ENCODE measurements at regions not wholly inside any gene's neighbourhood (a gene's known extent, or its start where the extent isn't known, plus 50 kb on each side); places are given as distances from the start of the nearest gene placed in this dataset.

DNA sequence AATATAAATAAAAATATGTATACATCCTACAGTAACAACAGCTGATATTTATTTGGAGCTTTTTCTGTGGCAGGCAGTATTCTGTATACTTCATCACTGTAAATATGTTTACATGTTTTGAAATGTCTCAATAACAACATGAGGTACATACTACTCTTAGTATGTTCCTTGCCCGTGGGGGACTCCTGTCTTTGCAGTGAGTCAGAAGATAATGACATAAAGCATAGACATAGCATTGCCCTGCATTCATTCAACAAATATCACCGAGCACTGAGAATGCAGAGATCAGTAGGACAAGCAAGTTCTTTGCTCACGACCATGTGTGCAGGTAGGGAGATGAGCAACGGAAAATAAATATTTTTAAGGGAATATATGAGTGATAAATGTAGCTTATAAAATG, 246.5 kb downstream of the LTN1 start (continued):
- TF ChIP-seq, protein P1, sequence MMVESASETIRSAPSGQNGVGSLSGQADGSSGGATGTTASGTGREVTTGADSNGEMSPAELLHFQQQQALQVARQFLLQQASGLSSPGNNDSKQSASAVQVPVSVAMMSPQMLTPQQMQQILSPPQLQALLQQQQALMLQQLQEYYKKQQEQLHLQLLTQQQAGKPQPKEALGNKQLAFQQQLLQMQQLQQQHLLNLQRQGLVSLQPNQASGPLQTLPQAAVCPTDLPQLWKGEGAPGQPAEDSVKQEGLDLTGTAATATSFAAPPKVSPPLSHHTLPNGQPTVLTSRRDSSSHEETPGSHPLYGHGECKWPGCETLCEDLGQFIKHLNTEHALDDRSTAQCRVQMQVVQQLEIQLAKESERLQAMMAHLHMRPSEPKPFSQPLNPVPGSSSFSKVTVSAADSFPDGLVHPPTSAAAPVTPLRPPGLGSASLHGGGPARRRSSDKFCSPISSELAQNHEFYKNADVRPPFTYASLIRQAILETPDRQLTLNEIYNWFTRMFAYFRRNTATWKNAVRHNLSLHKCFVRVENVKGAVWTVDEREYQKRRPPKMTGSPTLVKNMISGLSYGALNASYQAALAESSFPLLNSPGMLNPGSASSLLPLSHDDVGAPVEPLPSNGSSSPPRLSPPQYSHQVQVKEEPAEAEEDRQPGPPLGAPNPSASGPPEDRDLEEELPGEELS (CRISPR knock-in tag; IDR thresholded peaks at IDR 0.05): no peak
- TF ChIP-seq, protein P2, sequence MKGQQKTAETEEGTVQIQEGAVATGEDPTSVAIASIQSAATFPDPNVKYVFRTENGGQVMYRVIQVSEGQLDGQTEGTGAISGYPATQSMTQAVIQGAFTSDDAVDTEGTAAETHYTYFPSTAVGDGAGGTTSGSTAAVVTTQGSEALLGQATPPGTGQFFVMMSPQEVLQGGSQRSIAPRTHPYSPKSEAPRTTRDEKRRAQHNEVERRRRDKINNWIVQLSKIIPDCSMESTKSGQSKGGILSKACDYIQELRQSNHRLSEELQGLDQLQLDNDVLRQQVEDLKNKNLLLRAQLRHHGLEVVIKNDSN (CRISPR knock-in tag; IDR thresholded peaks at IDR 0.05): no peak
- TF ChIP-seq, protein P3, sequence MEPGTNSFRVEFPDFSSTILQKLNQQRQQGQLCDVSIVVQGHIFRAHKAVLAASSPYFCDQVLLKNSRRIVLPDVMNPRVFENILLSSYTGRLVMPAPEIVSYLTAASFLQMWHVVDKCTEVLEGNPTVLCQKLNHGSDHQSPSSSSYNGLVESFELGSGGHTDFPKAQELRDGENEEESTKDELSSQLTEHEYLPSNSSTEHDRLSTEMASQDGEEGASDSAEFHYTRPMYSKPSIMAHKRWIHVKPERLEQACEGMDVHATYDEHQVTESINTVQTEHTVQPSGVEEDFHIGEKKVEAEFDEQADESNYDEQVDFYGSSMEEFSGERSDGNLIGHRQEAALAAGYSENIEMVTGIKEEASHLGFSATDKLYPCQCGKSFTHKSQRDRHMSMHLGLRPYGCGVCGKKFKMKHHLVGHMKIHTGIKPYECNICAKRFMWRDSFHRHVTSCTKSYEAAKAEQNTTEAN (CRISPR knock-in tag; IDR thresholded peaks at IDR 0.05): no peak
- TF ChIP-seq, protein P4, sequence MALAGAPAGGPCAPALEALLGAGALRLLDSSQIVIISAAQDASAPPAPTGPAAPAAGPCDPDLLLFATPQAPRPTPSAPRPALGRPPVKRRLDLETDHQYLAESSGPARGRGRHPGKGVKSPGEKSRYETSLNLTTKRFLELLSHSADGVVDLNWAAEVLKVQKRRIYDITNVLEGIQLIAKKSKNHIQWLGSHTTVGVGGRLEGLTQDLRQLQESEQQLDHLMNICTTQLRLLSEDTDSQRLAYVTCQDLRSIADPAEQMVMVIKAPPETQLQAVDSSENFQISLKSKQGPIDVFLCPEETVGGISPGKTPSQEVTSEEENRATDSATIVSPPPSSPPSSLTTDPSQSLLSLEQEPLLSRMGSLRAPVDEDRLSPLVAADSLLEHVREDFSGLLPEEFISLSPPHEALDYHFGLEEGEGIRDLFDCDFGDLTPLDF (CRISPR knock-in tag; IDR thresholded peaks at IDR 0.05): no peak

DNA sequence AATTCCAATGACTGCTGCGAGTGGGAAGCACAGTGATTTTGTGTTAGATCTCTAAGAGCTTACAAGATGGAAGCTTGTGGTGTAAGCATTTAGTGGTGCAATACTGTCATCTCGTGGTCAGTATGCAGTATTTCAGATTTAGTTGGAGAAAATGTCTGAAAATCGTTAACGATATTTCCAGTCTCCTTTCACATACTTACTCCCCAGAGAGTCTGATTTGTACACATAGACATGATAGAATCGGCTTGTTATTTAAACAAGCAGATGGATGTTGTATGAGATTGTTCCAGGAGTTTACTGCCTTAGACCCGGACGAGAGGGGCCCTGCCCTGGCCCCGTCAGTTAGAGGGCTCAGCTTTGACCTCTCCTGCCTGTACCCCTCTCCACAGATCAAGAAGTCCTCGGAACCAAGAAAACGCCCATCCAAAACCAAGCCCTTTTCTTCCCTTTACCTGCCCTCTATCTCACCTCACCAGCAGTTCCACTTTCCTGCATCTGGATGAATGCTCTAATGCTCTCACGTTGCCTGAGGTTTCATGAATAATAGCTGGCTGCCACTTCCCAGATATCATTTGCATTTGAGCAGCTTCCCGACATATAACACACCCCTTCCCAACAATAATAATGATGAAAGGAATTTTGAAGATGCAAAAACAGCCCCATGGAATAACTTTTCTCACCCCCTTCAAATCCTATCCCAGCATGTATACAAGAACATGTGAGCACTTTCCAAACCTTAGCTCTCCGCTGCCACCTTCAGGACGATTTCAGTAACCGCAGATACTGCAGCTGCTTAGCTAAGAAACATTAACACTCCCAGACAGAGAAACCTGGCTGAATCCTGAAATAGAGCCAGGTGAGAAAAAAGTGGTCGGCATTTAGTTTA, 247.3 kb downstream of the LTN1 start:
- peaks cover 3% of the 10 kb centered on the region; the same call in 1 of the 2 replicates for H3K36me3 Mint-ChIP-seq
- ATAC-seq: peak; percentile 91
- no peaks in the 10 kb centered on the region for H3K4me1 Mint-ChIP-seq
- TF ChIP-seq, protein P5, sequence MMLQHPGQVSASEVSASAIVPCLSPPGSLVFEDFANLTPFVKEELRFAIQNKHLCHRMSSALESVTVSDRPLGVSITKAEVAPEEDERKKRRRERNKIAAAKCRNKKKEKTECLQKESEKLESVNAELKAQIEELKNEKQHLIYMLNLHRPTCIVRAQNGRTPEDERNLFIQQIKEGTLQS (CRISPR knock-in tag; conservative IDR thresholded peaks at IDR 0.05): no peak
- TF ChIP-seq ZNF138 (CRISPR knock-in tag; conservative IDR thresholded peaks at IDR 0.05): no peak
- TF ChIP-seq, protein P6, sequence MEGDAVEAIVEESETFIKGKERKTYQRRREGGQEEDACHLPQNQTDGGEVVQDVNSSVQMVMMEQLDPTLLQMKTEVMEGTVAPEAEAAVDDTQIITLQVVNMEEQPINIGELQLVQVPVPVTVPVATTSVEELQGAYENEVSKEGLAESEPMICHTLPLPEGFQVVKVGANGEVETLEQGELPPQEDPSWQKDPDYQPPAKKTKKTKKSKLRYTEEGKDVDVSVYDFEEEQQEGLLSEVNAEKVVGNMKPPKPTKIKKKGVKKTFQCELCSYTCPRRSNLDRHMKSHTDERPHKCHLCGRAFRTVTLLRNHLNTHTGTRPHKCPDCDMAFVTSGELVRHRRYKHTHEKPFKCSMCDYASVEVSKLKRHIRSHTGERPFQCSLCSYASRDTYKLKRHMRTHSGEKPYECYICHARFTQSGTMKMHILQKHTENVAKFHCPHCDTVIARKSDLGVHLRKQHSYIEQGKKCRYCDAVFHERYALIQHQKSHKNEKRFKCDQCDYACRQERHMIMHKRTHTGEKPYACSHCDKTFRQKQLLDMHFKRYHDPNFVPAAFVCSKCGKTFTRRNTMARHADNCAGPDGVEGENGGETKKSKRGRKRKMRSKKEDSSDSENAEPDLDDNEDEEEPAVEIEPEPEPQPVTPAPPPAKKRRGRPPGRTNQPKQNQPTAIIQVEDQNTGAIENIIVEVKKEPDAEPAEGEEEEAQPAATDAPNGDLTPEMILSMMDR (IDR thresholded peaks at IDR 0.05): peak; percentile 64
- TF ChIP-seq, protein P7, sequence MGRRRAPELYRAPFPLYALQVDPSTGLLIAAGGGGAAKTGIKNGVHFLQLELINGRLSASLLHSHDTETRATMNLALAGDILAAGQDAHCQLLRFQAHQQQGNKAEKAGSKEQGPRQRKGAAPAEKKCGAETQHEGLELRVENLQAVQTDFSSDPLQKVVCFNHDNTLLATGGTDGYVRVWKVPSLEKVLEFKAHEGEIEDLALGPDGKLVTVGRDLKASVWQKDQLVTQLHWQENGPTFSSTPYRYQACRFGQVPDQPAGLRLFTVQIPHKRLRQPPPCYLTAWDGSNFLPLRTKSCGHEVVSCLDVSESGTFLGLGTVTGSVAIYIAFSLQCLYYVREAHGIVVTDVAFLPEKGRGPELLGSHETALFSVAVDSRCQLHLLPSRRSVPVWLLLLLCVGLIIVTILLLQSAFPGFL (CRISPR knock-in tag; IDR thresholded peaks at IDR 0.05; ENCODE audit: borderline replicate concordance): no peak
- TF ChIP-seq JAZF1 (CRISPR knock-in tag; IDR thresholded peaks at IDR 0.05): no peak
- no peak for TF ChIP-seq KAT7 (CRISPR knock-in tag; IDR thresholded peaks at IDR 0.05; ENCODE audit: borderline replicate concordance)
- 0 out of 2 replicates have a peak, but pooled peaks have one; percentile 21 for TF ChIP-seq FOXK1 (CRISPR knock-in tag; IDR thresholded peaks at IDR 0.05)
- TF ChIP-seq, protein P4 (CRISPR knock-in tag; IDR thresholded peaks at IDR 0.05): no peak
- TF ChIP-seq, protein P8, sequence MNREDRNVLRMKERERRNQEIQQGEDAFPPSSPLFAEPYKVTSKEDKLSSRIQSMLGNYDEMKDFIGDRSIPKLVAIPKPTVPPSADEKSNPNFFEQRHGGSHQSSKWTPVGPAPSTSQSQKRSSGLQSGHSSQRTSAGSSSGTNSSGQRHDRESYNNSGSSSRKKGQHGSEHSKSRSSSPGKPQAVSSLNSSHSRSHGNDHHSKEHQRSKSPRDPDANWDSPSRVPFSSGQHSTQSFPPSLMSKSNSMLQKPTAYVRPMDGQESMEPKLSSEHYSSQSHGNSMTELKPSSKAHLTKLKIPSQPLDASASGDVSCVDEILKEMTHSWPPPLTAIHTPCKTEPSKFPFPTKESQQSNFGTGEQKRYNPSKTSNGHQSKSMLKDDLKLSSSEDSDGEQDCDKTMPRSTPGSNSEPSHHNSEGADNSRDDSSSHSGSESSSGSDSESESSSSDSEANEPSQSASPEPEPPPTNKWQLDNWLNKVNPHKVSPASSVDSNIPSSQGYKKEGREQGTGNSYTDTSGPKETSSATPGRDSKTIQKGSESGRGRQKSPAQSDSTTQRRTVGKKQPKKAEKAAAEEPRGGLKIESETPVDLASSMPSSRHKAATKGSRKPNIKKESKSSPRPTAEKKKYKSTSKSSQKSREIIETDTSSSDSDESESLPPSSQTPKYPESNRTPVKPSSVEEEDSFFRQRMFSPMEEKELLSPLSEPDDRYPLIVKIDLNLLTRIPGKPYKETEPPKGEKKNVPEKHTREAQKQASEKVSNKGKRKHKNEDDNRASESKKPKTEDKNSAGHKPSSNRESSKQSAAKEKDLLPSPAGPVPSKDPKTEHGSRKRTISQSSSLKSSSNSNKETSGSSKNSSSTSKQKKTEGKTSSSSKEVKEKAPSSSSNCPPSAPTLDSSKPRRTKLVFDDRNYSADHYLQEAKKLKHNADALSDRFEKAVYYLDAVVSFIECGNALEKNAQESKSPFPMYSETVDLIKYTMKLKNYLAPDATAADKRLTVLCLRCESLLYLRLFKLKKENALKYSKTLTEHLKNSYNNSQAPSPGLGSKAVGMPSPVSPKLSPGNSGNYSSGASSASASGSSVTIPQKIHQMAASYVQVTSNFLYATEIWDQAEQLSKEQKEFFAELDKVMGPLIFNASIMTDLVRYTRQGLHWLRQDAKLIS (CRISPR knock-in tag; IDR thresholded peaks at IDR 0.05; ENCODE audit: borderline replicate concordance): no peak
- TF ChIP-seq, protein P9, sequence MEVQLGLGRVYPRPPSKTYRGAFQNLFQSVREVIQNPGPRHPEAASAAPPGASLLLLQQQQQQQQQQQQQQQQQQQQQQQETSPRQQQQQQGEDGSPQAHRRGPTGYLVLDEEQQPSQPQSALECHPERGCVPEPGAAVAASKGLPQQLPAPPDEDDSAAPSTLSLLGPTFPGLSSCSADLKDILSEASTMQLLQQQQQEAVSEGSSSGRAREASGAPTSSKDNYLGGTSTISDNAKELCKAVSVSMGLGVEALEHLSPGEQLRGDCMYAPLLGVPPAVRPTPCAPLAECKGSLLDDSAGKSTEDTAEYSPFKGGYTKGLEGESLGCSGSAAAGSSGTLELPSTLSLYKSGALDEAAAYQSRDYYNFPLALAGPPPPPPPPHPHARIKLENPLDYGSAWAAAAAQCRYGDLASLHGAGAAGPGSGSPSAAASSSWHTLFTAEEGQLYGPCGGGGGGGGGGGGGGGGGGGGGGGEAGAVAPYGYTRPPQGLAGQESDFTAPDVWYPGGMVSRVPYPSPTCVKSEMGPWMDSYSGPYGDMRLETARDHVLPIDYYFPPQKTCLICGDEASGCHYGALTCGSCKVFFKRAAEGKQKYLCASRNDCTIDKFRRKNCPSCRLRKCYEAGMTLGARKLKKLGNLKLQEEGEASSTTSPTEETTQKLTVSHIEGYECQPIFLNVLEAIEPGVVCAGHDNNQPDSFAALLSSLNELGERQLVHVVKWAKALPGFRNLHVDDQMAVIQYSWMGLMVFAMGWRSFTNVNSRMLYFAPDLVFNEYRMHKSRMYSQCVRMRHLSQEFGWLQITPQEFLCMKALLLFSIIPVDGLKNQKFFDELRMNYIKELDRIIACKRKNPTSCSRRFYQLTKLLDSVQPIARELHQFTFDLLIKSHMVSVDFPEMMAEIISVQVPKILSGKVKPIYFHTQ (CRISPR knock-in tag; IDR thresholded peaks at IDR 0.05): no peak
- no peak for TF ChIP-seq ZNF232 (CRISPR knock-in tag; IDR thresholded peaks at IDR 0.05)
- no peak for TF ChIP-seq SMAD4 (CRISPR knock-in tag; IDR thresholded peaks at IDR 0.05)
- TF ChIP-seq TEAD4 (CRISPR knock-in tag; IDR thresholded peaks at IDR 0.05): no peak

More for the DNA sequence above, 247.3 kb downstream of the LTN1 start:
- no peak overlapping the region for H3K27ac Mint-ChIP-seq
- peaks cover 17% of the 10 kb centered on the region for H3K9me3 Mint-ChIP-seq
- DNase-seq (ENCODE audit: low spot score): peak; percentile 75
- no peaks in the 10 kb centered on the region for H3K27me3 Mint-ChIP-seq (ENCODE audit: low read depth)
- ChIA-PET CTCF (interaction anchor here (0.5 to 2.5 kb wide), 68 partner anchors 9 to 1895 kb away, joined by 3 to 58 read pairs (median 4); no protein-coding TSS in a partner anchor), POLR2A (interaction anchor here (1.6 kb wide), 1 partner anchor 228 kb away, joined by 5 read pairs; no protein-coding TSS in a partner anchor)
- no peak overlapping the region for H3K4me3 Mint-ChIP-seq
